ENCODE measurements at regions not wholly inside any gene's neighbourhood (a gene's known extent, or its start where the extent isn't known, plus 50 kb on each side); places are given as distances from the start of the nearest gene placed in this dataset.

DNA sequence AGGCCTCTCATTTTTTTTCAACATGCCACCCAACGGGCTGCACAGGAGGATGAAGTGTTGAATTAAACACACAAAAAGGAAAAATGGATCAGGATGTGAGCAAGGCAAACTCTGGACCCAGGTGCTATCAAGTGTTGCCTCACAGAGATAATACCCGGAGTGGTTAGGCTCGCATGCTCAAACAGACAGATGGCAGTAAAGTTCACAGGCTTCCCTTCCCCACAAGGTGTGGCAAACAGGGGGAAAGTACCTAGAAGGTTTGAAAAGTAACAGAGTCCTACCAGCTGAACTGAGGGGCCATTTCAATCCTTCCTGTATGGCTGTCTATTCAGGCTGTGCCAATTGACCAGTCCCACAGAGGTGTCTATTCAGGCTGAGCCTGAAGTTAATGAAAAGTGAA is 123.9 kb upstream of the GC start:
- ChIA-PET CTCF (ENCODE audit: unreplicated experiment) (no interaction called here), POLR2A (no interaction called here)
- no peaks in the 10 kb centered on the region for H4K20me1 ChIP-seq (ENCODE audit: insufficient read depth, low read length)
- H3K4me3 ChIP-seq (ENCODE audit: low read depth, low read length, poor library complexity, severe bottlenecking), result no peak overlapping the region
- no peaks in the 10 kb centered on the region for H3K4me1 ChIP-seq (ENCODE audit: insufficient read depth, low read length, poor library complexity, severe bottlenecking)
- no peaks in the 10 kb centered on the region for H3K9me3 ChIP-seq (ENCODE audit: low read length)
- H3K79me2 ChIP-seq (ENCODE audit: insufficient read depth, low read depth, low read length), result no peaks in the 10 kb centered on the region
- DNase-seq (ENCODE audit: low spot score), result no peak
- intact Hi-C loops (cut with micrococcal nuclease; ENCODE audit: unreplicated experiment), result no loop called here
- H3K27ac ChIP-seq (ENCODE audit: low read depth, low read length, poor library complexity, severe bottlenecking), result no peak overlapping the region
- H3K36me3 ChIP-seq (ENCODE audit: insufficient read depth, low read length), result no peaks in the 10 kb centered on the region
- TF ChIP-seq, protein P1, sequence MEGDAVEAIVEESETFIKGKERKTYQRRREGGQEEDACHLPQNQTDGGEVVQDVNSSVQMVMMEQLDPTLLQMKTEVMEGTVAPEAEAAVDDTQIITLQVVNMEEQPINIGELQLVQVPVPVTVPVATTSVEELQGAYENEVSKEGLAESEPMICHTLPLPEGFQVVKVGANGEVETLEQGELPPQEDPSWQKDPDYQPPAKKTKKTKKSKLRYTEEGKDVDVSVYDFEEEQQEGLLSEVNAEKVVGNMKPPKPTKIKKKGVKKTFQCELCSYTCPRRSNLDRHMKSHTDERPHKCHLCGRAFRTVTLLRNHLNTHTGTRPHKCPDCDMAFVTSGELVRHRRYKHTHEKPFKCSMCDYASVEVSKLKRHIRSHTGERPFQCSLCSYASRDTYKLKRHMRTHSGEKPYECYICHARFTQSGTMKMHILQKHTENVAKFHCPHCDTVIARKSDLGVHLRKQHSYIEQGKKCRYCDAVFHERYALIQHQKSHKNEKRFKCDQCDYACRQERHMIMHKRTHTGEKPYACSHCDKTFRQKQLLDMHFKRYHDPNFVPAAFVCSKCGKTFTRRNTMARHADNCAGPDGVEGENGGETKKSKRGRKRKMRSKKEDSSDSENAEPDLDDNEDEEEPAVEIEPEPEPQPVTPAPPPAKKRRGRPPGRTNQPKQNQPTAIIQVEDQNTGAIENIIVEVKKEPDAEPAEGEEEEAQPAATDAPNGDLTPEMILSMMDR (conservative IDR thresholded peaks at IDR 0.05; ENCODE audit: low read length), result no peak
- no peak for TF ChIP-seq EZH2phosphoT487 (IDR thresholded peaks at IDR 0.05; ENCODE audit: borderline replicate concordance, low read depth, low read length)
- H3K9me2 ChIP-seq (ENCODE audit: insufficient read depth, low read length), result no peaks in the 10 kb centered on the region
- H3K4me2 ChIP-seq (ENCODE audit: low read length), result no peak overlapping the region
- no peak overlapping the region for H2AFZ ChIP-seq (ENCODE audit: low read length)
- no TSS peak for BruUV-seq (replicated peaks)

DNA sequence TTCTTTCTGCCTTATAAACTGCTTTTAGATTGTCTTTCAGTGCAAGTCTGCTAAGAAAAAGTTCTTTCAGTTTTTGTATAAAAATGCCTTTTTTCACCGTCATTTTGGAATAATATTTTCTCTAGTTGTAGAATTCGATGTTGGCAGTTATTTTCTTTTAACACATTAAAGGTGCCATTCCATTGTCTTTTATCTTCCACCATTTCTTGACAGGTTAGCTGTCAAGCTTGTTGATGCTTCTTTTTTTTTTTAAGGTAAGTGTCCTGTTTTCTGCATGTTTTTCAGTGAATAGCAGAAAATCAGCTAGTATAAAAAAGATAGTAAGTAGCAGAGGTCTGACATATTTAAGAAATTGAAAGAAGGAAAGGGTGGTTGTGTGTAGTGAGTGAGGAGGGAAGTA is 118.5 kb upstream of the NPFFR2 start:
- ChIA-PET POLR2A (no interaction called here), CTCF (ENCODE audit: unreplicated experiment) (no interaction called here)
- intact Hi-C loops (cut with micrococcal nuclease; ENCODE audit: unreplicated experiment), result no loop called here
- DNase-seq (ENCODE audit: low spot score), result no peak
- Histone ChIP-seq H3K79me2 (ENCODE audit: insufficient read depth, low read depth, low read length) (no peaks in the 10 kb centered on the region), H2AFZ (ENCODE audit: low read length) (no peak overlapping the region), H3K9me3 (ENCODE audit: low read length) (no peaks in the 10 kb centered on the region), H3K4me2 (ENCODE audit: low read length) (no peak overlapping the region), H3K4me3 (ENCODE audit: low read depth, low read length, poor library complexity, severe bottlenecking) (no peak overlapping the region), H3K27ac (ENCODE audit: low read depth, low read length, poor library complexity, severe bottlenecking) (no peak overlapping the region), H3K4me1 (ENCODE audit: insufficient read depth, low read length, poor library complexity, severe bottlenecking) (no peaks in the 10 kb centered on the region), H3K9me2 (ENCODE audit: insufficient read depth, low read length) (no peaks in the 10 kb centered on the region), H4K20me1 (ENCODE audit: insufficient read depth, low read length) (no peaks in the 10 kb centered on the region), H3K36me3 (ENCODE audit: insufficient read depth, low read length) (no peaks in the 10 kb centered on the region)
- no peak for TF ChIP-seq EZH2phosphoT487 (IDR thresholded peaks at IDR 0.05; ENCODE audit: borderline replicate concordance, low read depth, low read length)
- TF ChIP-seq, protein P1 (conservative IDR thresholded peaks at IDR 0.05; ENCODE audit: low read length), result no peak
- no TSS peak for BruUV-seq (replicated peaks)

GRCh38 chr4:71923070-71923469 is 108.7 kb upstream of the NPFFR2 start:
- TF ChIP-seq, protein P1 (conservative IDR thresholded peaks at IDR 0.05; ENCODE audit: low read length), result no peak
- no peak for TF ChIP-seq EZH2phosphoT487 (IDR thresholded peaks at IDR 0.05; ENCODE audit: borderline replicate concordance, low read depth, low read length)

More at GRCh38 chr4:71923070-71923469, 108.7 kb upstream of the NPFFR2 start:
- H2AFZ ChIP-seq (ENCODE audit: low read length), result no peak overlapping the region
- intact Hi-C loops (cut with micrococcal nuclease; ENCODE audit: unreplicated experiment), result no loop called here
- H3K4me2 ChIP-seq (ENCODE audit: low read length), result no peak overlapping the region
- H3K27ac ChIP-seq (ENCODE audit: low read depth, low read length, poor library complexity, severe bottlenecking), result no peak overlapping the region
- DNase-seq (ENCODE audit: low spot score), result no peak
- no peaks in the 10 kb centered on the region for H3K36me3 ChIP-seq (ENCODE audit: insufficient read depth, low read length)
- CTCF ChIA-PET (ENCODE audit: unreplicated experiment), result no interaction called here
- no peaks in the 10 kb centered on the region for H3K4me1 ChIP-seq (ENCODE audit: insufficient read depth, low read length, poor library complexity, severe bottlenecking)
- H4K20me1 ChIP-seq (ENCODE audit: insufficient read depth, low read length), result no peaks in the 10 kb centered on the region
- no peak overlapping the region for H3K4me3 ChIP-seq (ENCODE audit: low read depth, low read length, poor library complexity, severe bottlenecking)
- POLR2A ChIA-PET, result no interaction called here
- no peaks in the 10 kb centered on the region for H3K9me3 ChIP-seq (ENCODE audit: low read length)
- H3K79me2 ChIP-seq (ENCODE audit: insufficient read depth, low read depth, low read length), result no peaks in the 10 kb centered on the region
- no TSS peak for BruUV-seq (replicated peaks)
- no peaks in the 10 kb centered on the region for H3K9me2 ChIP-seq (ENCODE audit: insufficient read depth, low read length)

All from OCI-LY7 (cell line).